HG03064 (cell line): ENCODE measurements at regions not wholly inside any gene's neighbourhood (a gene's known extent, or its start where the extent isn't known, plus 50 kb on each side); places are given as distances from the start of the nearest gene placed in this dataset.
"Not testable (repeated sequence)": the region's sequence is repeated elsewhere in the genome, so short reads cannot be mapped to it uniquely, and the experiment has no call there.

Experiments used
- ATAC-seq: cut with Tn5 transposase; IDR thresholded peaks from one replicate; pipeline ENCODE4 v1.9.1; 2021; ENCODE audit warnings: low read depth; ENCODE audit not compliant: unreplicated experiment

GRCh38 chr9:75715360-75715759 is 175.1 kb upstream of the PCSK5 start:
- no peak for ATAC-seq

- ATAC-seq, result no peak
Measured at GRCh38 chr9:75718677-75719076, 171.8 kb upstream of the PCSK5 start.

GRCh38 chr9:75728391-75728790 is 162.1 kb upstream of the PCSK5 start:
- no peak for ATAC-seq

GRCh38 chr9:75734802-75735201 is 155.7 kb upstream of the PCSK5 start:
- no peak for ATAC-seq

- ATAC-seq, result no peak
Measured at GRCh38 chr9:75739884-75740611, 150.4 kb upstream of the PCSK5 start.

- no peak for ATAC-seq
Measured at GRCh38 chr9:75743855-75744254, 146.6 kb upstream of the PCSK5 start.

GRCh38 chr9:75754080-75754479 is 136.4 kb upstream of the PCSK5 start:
- no peak for ATAC-seq

GRCh38 chr9:75775166-75775565 is 115.3 kb upstream of the PCSK5 start:
- ATAC-seq, result no peak

- no peak for ATAC-seq
Measured at GRCh38 chr9:75775966-75776691, 114.3 kb upstream of the PCSK5 start.

- ATAC-seq, result no peak
Measured at GRCh38 chr9:75780185-75780584, 110.3 kb upstream of the PCSK5 start.

GRCh38 chr9:75788006-75788634 is 102.4 kb upstream of the PCSK5 start:
- no peak for ATAC-seq

GRCh38 chr9:75797085-75797580 is 93.3 kb upstream of the PCSK5 start:
- ATAC-seq, result no peak

GRCh38 chr9:75798505-75798904 is 92.0 kb upstream of the PCSK5 start:
- ATAC-seq, result no peak

- ATAC-seq, result no peak
Measured at GRCh38 chr9:75803130-75803529, 87.3 kb upstream of the PCSK5 start.

- no peak for ATAC-seq
Measured at GRCh38 chr9:75810063-75810462, 80.4 kb upstream of the PCSK5 start.

- ATAC-seq, result no peak
Measured at GRCh38 chr9:75811692-75812091, 78.8 kb upstream of the PCSK5 start.

- no peak for ATAC-seq
Measured at GRCh38 chr9:75812141-75812540, 78.3 kb upstream of the PCSK5 start.

GRCh38 chr9:75814667-75815066 is 75.8 kb upstream of the PCSK5 start:
- ATAC-seq, result no peak

GRCh38 chr9:75820471-75821115 is 69.9 kb upstream of the PCSK5 start:
- not testable (repeated sequence) for ATAC-seq

GRCh38 chr9:75823151-75823550 is 67.3 kb upstream of the PCSK5 start:
- no peak for ATAC-seq
